ENCODE measurements at regions not wholly inside any gene's neighbourhood (a gene's known extent, or its start where the extent isn't known, plus 50 kb on each side); places are given as distances from the start of the nearest gene placed in this dataset.

DNA sequence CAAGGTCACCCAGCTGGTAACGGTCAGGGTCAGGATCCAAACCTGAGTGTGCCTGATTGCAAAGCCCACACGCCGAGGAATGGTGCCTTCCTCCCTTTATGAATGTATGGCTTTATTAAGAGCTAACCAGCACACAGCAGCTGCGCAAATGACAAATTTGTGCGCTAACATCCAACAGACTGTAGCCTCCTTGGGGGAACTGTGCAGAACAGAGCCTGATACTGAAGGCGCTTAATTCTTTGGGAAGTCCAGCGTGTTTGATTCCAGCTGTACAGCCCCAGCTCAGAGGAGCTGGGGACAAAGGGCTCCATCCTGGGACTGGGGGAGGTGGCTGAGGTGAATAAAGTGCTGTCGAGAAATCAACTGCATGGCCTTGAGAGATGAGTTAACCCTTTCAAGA, 75.7 kb upstream of the JARID2 start:
- TF ChIP-seq, protein P1, sequence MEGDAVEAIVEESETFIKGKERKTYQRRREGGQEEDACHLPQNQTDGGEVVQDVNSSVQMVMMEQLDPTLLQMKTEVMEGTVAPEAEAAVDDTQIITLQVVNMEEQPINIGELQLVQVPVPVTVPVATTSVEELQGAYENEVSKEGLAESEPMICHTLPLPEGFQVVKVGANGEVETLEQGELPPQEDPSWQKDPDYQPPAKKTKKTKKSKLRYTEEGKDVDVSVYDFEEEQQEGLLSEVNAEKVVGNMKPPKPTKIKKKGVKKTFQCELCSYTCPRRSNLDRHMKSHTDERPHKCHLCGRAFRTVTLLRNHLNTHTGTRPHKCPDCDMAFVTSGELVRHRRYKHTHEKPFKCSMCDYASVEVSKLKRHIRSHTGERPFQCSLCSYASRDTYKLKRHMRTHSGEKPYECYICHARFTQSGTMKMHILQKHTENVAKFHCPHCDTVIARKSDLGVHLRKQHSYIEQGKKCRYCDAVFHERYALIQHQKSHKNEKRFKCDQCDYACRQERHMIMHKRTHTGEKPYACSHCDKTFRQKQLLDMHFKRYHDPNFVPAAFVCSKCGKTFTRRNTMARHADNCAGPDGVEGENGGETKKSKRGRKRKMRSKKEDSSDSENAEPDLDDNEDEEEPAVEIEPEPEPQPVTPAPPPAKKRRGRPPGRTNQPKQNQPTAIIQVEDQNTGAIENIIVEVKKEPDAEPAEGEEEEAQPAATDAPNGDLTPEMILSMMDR (IDR thresholded peaks at IDR 0.05; ENCODE audit: insufficient read depth, low read depth, low read length), result no peak
- TF ChIP-seq EZH2 (IDR thresholded peaks at IDR 0.05; ENCODE audit: insufficient read depth, low read length), result no peak
